GM23338 (cell line): ENCODE measurements at regions not wholly inside any gene's neighbourhood (a gene's known extent, or its start where the extent isn't known, plus 50 kb on each side); places are given as distances from the start of the nearest gene placed in this dataset.

Experiments
- ATAC-seq: fragments of 200-7000 bp; cut with Tn5 transposase; 3 replicates; pipeline ENCODE4 v1.9.1; 2020
- DNase-seq: peaks from one replicate; pipeline ENCODE4 v3.0.0-alpha.2; 2015; ENCODE audit warnings: low spot score
- H2AFZ ChIP-seq: fragments of 200-600 bp; sonication (generic); 2 replicates; pipeline ENCODE4 v1.8.0; 2016; ENCODE audit warnings: antibody characterized with exemption, mild to moderate bottlenecking, moderate library complexity
- H3F3A ChIP-seq: fragments of 200-600 bp; sonication (generic); replicated peaks from 2 replicates; pipeline ENCODE4 v1.8.0; 2017; ENCODE audit warnings: antibody characterized with exemption, mixed run types, low read depth
- H3K27ac ChIP-seq: fragments of 200-600 bp; sonication (generic); 2 replicates; pipeline ENCODE4 v1.6.1; 2016; ENCODE audit warnings: low read depth
- H3K27me3 ChIP-seq: fragments of 200-600 bp; sonication (generic); 2 replicates; pipeline ENCODE4 v1.8.0; 2016; ENCODE audit warnings: mild to moderate bottlenecking, mixed run types, moderate library complexity; ENCODE audit not compliant: insufficient read depth
- H3K36me3 ChIP-seq: fragments of 200-600 bp; sonication (generic); 2 replicates; pipeline ENCODE4 v1.8.0; 2016; ENCODE audit warnings: mild to moderate bottlenecking; ENCODE audit not compliant: insufficient read depth
- H3K4me1 ChIP-seq: fragments of 200-600 bp; sonication (generic); 2 replicates; pipeline ENCODE4 v1.8.0; 2016; ENCODE audit warnings: mild to moderate bottlenecking, moderate library complexity; ENCODE audit not compliant: insufficient read depth
- H3K4me2 ChIP-seq: fragments of 200-600 bp; sonication (generic); 2 replicates; pipeline ENCODE4 v1.7.1; 2017; ENCODE audit warnings: mixed run types
- H3K4me3 ChIP-seq: fragments of 200-600 bp; sonication (generic); 2 replicates; pipeline ENCODE4 v1.6.1; 2016; ENCODE audit warnings: mixed run types
- H3K79me2 ChIP-seq: fragments of 200-600 bp; sonication (generic); replicated peaks from 2 replicates; pipeline ENCODE4 v1.8.0; 2017; ENCODE audit warnings: mild to moderate bottlenecking; ENCODE audit not compliant: insufficient read depth
- H3K9me2 ChIP-seq: fragments of 200-600 bp; sonication (generic); 2 replicates; pipeline ENCODE4 v1.8.0; 2017; ENCODE audit not compliant: insufficient read depth
- H4K20me1 ChIP-seq: fragments of 200-600 bp; sonication (generic); replicated peaks from 2 replicates; pipeline ENCODE4 v1.8.0; 2017; ENCODE audit warnings: mild to moderate bottlenecking; ENCODE audit not compliant: insufficient read depth
- H3K27ac Mint-ChIP-seq: 2 replicates; pipeline ENCODE4 v1.8.0; 2020; ENCODE audit warnings: inconsistent platforms, mild to moderate bottlenecking, moderate library complexity, mixed read lengths
- H3K27me3 Mint-ChIP-seq: 3 replicates; pipeline ENCODE4 v1.8.0; 2022; ENCODE audit warnings: low read depth, mild to moderate bottlenecking, moderate library complexity, mixed read lengths, inconsistent platforms; ENCODE audit not compliant: insufficient read depth, poor library complexity
- H3K36me3 Mint-ChIP-seq: 3 replicates; pipeline ENCODE4 v1.8.0; 2021; ENCODE audit warnings: low read depth, mild to moderate bottlenecking, inconsistent platforms, moderate library complexity, mixed read lengths
- H3K4me1 Mint-ChIP-seq: 3 replicates; pipeline ENCODE4 v1.8.0; 2020; ENCODE audit warnings: mild to moderate bottlenecking, inconsistent platforms, mixed read lengths
- H3K4me3 Mint-ChIP-seq: 3 replicates; pipeline ENCODE4 v1.8.0; 2021; ENCODE audit warnings: moderate library complexity, mild to moderate bottlenecking, inconsistent platforms, mixed read lengths
- H3K9me3 Mint-ChIP-seq: 3 replicates; pipeline ENCODE4 v1.8.0; 2020; ENCODE audit warnings: moderate library complexity, mild to moderate bottlenecking, inconsistent platforms, mixed read lengths
- CREB1 ChIP-seq: fragments of 250-450 bp; sonication (Bioruptor Pico); IDR thresholded peaks from 2 replicates; pipeline ENCODE4 v1.5.0; 2020; ENCODE audit warnings: low read depth, mild to moderate bottlenecking, moderate library complexity
- CTCF ChIP-seq, 2 experiments: fragments of 200-600 bp in 1 of 2; sonication (generic) in 1 of 2; conservative IDR thresholded peaks; 2 replicates each; pipeline versions ENCODE4 v1.5.1 to v1.6.1; 2016 to 2017; ENCODE audit warnings: antibody characterized with exemption in 2 of 2, low read depth in 2 of 2, mild to moderate bottlenecking in 2 of 2, moderate library complexity in 1 of 2
- ETS1 ChIP-seq: IDR thresholded peaks from 2 replicates; pipeline ENCODE4 v1.6.1; 2016; ENCODE audit warnings: antibody characterized with exemption
- EZH2 ChIP-seq: fragments of 200-600 bp; sonication (generic); IDR thresholded peaks from one replicate; pipeline ENCODE4 v1.8.0; 2017; ENCODE audit warnings: antibody characterized with exemption, mild to moderate bottlenecking, low read depth; ENCODE audit not compliant: unreplicated experiment
- EZH2phosphoT487 ChIP-seq: fragments of 200-600 bp; sonication (generic); IDR thresholded peaks from one replicate; pipeline ENCODE4 v1.8.1; 2018; ENCODE audit warnings: antibody characterized with exemption; ENCODE audit not compliant: unreplicated experiment
- JUNB ChIP-seq: IDR thresholded peaks from one replicate; pipeline ENCODE4 v1.6.1; 2016; ENCODE audit warnings: antibody characterized with exemption; ENCODE audit not compliant: unreplicated experiment
- NANOG ChIP-seq: IDR thresholded peaks from 2 replicates; pipeline ENCODE4 v1.6.1; 2016; ENCODE audit warnings: antibody characterized with exemption, borderline replicate concordance
- POLR2AphosphoS5 ChIP-seq: IDR thresholded peaks from 2 replicates; pipeline ENCODE4 v1.6.1; 2016; ENCODE audit warnings: antibody characterized with exemption, low read depth
- REST ChIP-seq: IDR thresholded peaks from one replicate; pipeline ENCODE4 v1.6.1; 2018; ENCODE audit warnings: antibody characterized with exemption; ENCODE audit not compliant: unreplicated experiment
- STAT1 ChIP-seq: IDR thresholded peaks from one replicate; pipeline ENCODE4 v1.6.1; 2016; ENCODE audit warnings: antibody characterized with exemption; ENCODE audit not compliant: unreplicated experiment
- ZNF114 ChIP-seq: fragments of 250-450 bp; sonication (Bioruptor Pico); IDR thresholded peaks from 2 replicates; pipeline ENCODE4 v1.5.0; 2020; ENCODE audit warnings: mild to moderate bottlenecking, moderate library complexity
- ZNF331 ChIP-seq: fragments of 250-450 bp; sonication (Bioruptor Pico); IDR thresholded peaks from 2 replicates; pipeline ENCODE4 v1.5.0; 2020; ENCODE audit warnings: low read depth, mild to moderate bottlenecking, moderate library complexity

GRCh38 chr22:22154040-22154439 is 90.5 kb upstream of the VPREB1 start (continued):
- no peak for TF ChIP-seq CTCF (conservative IDR thresholded peaks at IDR 0.05; ENCODE audit: low read depth in 2 of 2)

- no peaks in the 10 kb centered on the region for H3K79me2 ChIP-seq
- no peaks in the 10 kb centered on the region for H3K36me3 Mint-ChIP-seq
- no peak overlapping the region for H3K27ac Mint-ChIP-seq
- no peak overlapping the region for H2AFZ ChIP-seq
- no peaks in the 10 kb centered on the region for H3K4me1 ChIP-seq
- DNase-seq (no peak), ATAC-seq (no peak)
- no peaks in the 10 kb centered on the region for H3K36me3 ChIP-seq
- no peak overlapping the region for H3K27ac ChIP-seq
- H3K4me3 ChIP-seq: no peak overlapping the region
- peaks cover 8% of the 10 kb centered on the region; the same call in 2 of the 3 replicates for H3K9me3 Mint-ChIP-seq
- peaks cover 100% of the 10 kb centered on the region for H3K27me3 ChIP-seq
- peaks cover 95% of the 10 kb centered on the region for H3K27me3 Mint-ChIP-seq
- peak; percentile 36 for TF ChIP-seq EZH2
- no peak for TF ChIP-seq ETS1
- no peak overlapping the region for H3K4me3 Mint-ChIP-seq
- no peaks in the 10 kb centered on the region for H3K4me1 Mint-ChIP-seq
- H4K20me1 ChIP-seq: no peaks in the 10 kb centered on the region
- H3K4me2 ChIP-seq: no peak overlapping the region
- no peaks in the 10 kb centered on the region for H3K9me2 ChIP-seq
- no peaks in the 10 kb centered on the region for H3F3A ChIP-seq
These were observed 93.3 kb upstream of the VPREB1 start for GRCh38 chr22:22151308-22151707.

- H3K27me3 ChIP-seq: peaks cover 100% of the 10 kb centered on the region
- H3K27ac ChIP-seq: no peak overlapping the region
- H2AFZ ChIP-seq: no peak overlapping the region
- no peaks in the 10 kb centered on the region for H3K79me2 ChIP-seq
- H3K36me3 Mint-ChIP-seq: no peaks in the 10 kb centered on the region
- no peaks in the 10 kb centered on the region for H3K4me1 Mint-ChIP-seq
- no peak overlapping the region for H3K4me2 ChIP-seq
- no peaks in the 10 kb centered on the region for H3K4me1 ChIP-seq
- H3K27me3 Mint-ChIP-seq: peaks cover 89% of the 10 kb centered on the region
- no peaks in the 10 kb centered on the region for H3K36me3 ChIP-seq
- no peak overlapping the region for H3K4me3 ChIP-seq
- DNase-seq (no peak), ATAC-seq (no peak)
- H3K27ac Mint-ChIP-seq: no peak overlapping the region
- TF ChIP-seq EZH2phosphoT487: no peak
- TF ChIP-seq REST: no peak
- no peak for TF ChIP-seq ZNF114 (CRISPR knock-in tag)
- TF ChIP-seq STAT1: no peak
- no peak for TF ChIP-seq POLR2AphosphoS5
- TF ChIP-seq JUNB: no peak
- TF ChIP-seq ETS1: no peak
- no peak for TF ChIP-seq EZH2
- no peak for TF ChIP-seq CTCF (conservative IDR thresholded peaks at IDR 0.05; ENCODE audit: low read depth in 2 of 2)
- TF ChIP-seq ZNF331 (CRISPR knock-in tag): no peak
- TF ChIP-seq CREB1 (CRISPR knock-in tag): no peak
- TF ChIP-seq NANOG: no peak
- H3F3A ChIP-seq: no peaks in the 10 kb centered on the region
- H4K20me1 ChIP-seq: no peaks in the 10 kb centered on the region
- H3K9me2 ChIP-seq: no peaks in the 10 kb centered on the region
- H3K4me3 Mint-ChIP-seq: no peak overlapping the region
- H3K9me3 Mint-ChIP-seq: peaks cover 8% of the 10 kb centered on the region; the same call in 2 of the 3 replicates
These were observed 94.1 kb upstream of the VPREB1 start for GRCh38 chr22:22150457-22150856.
